Heart left ventricle (tissue), 16 donors: ENCODE measurements at regions not wholly inside any gene's neighbourhood (a gene's known extent, or its start where the extent isn't known, plus 50 kb on each side); places are given as distances from the start of the nearest gene placed in this dataset.

Experiments
- ATAC-seq, 4 donors: fragments of 200-7000 bp; cut with Tn5 transposase; one replicate each; pipeline ENCODE4 v1.9.1; 2020 to 2022; ENCODE audit warnings: moderate library complexity in 4 of 4, mild to moderate bottlenecking in 3 of 4, moderate number of reproducible peaks in 1 of 4
- DNase-seq, 5 donors: peaks; one replicate each; pipeline ENCODE4 v3.0.0-alpha.2; 2020
- H3K27ac ChIP-seq, 12 donors: fragments of 200-600 bp; sonication (generic) in 4 of 12; one replicate each; pipeline versions ENCODE4 v1.5.0 to v1.8.0; 2016 to 2022; ENCODE audit warnings: mild to moderate bottlenecking in 2 of 12
- H3K27me3 ChIP-seq, 9 donors: fragments of 200-600 bp; sonication (generic) in 2 of 9; one replicate each; pipeline versions ENCODE4 v1.5.1 to v1.8.0; 2016 to 2022; ENCODE audit warnings: mild to moderate bottlenecking in 3 of 9
- H3K36me3 ChIP-seq, 9 donors: fragments of 200-600 bp; sonication (generic) in 2 of 9; one replicate each; pipeline versions ENCODE4 v1.5.0 to v1.8.0; 2018 to 2022; ENCODE audit warnings: mild to moderate bottlenecking in 2 of 9
- H3K4me1 ChIP-seq, 12 donors: fragments of 200-600 bp; sonication (generic) in 4 of 12; one replicate each; pipeline versions ENCODE4 v1.5.0 to v1.8.0; 2016 to 2022; ENCODE audit warnings: mild to moderate bottlenecking in 3 of 12
- H3K4me3 ChIP-seq, 12 donors: fragments of 200-600 bp; sonication (generic) in 4 of 12; one replicate each; pipeline versions ENCODE4 v1.5.0 to v1.8.0; 2017 to 2022; ENCODE audit warnings: mild to moderate bottlenecking in 9 of 12, moderate library complexity in 4 of 12
- H3K9me3 ChIP-seq, 12 donors: fragments of 200-600 bp; sonication (generic) in 4 of 12; one replicate each; pipeline versions ENCODE4 v1.5.0 to v1.8.0; 2016 to 2022; ENCODE audit warnings: mild to moderate bottlenecking in 1 of 12
- CTCF ChIP-seq, 12 donors: fragments of 200-600 bp; sonication (generic) in 4 of 12; IDR thresholded peaks; one replicate each; pipeline versions ENCODE4 v1.5.0 to v1.8.0; 2018 to 2022; ENCODE audit warnings: antibody characterized with exemption in 12 of 12, mild to moderate bottlenecking in 5 of 12
- POLR2A ChIP-seq, 2 donors: fragments of 450-650 bp; IDR thresholded peaks; one replicate each; pipeline ENCODE4 v1.6.1; 2017; ENCODE audit warnings: antibody characterized with exemption in 2 of 2, mild to moderate bottlenecking in 2 of 2, moderate library complexity in 2 of 2
- WGBS, 4 donors: extraction: QIAGEN DNeasy Blood & Tissue Kit in 2 of 4; methylation state at CpG; one replicate each; pipeline versions ENCODE4 v1.1.5 to v1.1.7; 2013 to 2018; 5-methylcytosine and 5-hydroxymethylcytosine counted together
- intact Hi-C, 10 donors: fragments of 100-400 bp; cut with DNase I; formaldehyde crosslinking; loops; one replicate each; pipeline versions ENCODE4 v1.11.1 to v1.14.2; 2022
- donor health status: ischemic (EF 13 %, LVEDD 7.1; RV severe dilation, severe dysfunction).
- donor health status: healthy with polysubstance abuse.
- donor health status: DM: no; HTN: yes; CAD: no.
- donor health status: DM: no; HTN: no; CAD: no.
- donor health status: ischemic (EF 25% LVEDD 6.9; RV normal size, moderate dysfunction).
- donor health status: ischemic (EF 25% LVEDD 5.7; RV mildly dilated, moderate dysfunction).
- donor health status: healthy.
- donor health status: DM: yes; HTN: yes; CAD: no.
- donor health status: ischemic (EF 35%, LVEDD 5.7; RV mildly dilated, moderate dysfunction).
- donor health status: nonischemic (EF 11% LVEDD 7.7; RV severe dilation, severe dysfunction).
- donor health status: DM: yes; HTN: yes; CAD: no.
- donor health status: PGD.
- donor health status: ischemic (EF 29% LVEDD 5.4; RV normal size, mild dysfunction).
- donor health status: nonischemic (EF 23%, LVEDD 6.1; RV moderate dilation, normal function).

GRCh38 chr10:3982746-3983442, 197.9 kb upstream of the KLF6 start:
- no peak overlapping the region for H3K27ac ChIP-seq
- no peak for DNase-seq
- peaks cover 0 to 9% (median 4%) of the 10 kb centered on the region in 12 donors for H3K9me3 ChIP-seq
- H3K27me3 ChIP-seq, result no peaks in the 10 kb centered on the region
- intact Hi-C loops, result no loop called here
- no peaks in the 10 kb centered on the region for H3K36me3 ChIP-seq
- TF ChIP-seq POLR2A (IDR thresholded peaks at IDR 0.05) (no peak), CTCF (IDR thresholded peaks at IDR 0.05) (no peak)
- H3K4me3 ChIP-seq, result no peak overlapping the region
- ATAC-seq, result no peak
- H3K4me1 ChIP-seq, result peaks cover 0 to 43% (median 4%) of the 10 kb centered on the region in 12 donors

GRCh38 chr10:3981300-3981699, 196.3 kb upstream of the KLF6 start:
- intact Hi-C loops, result no loop called here
- DNase-seq (no peak), ATAC-seq (no peak)
- TF ChIP-seq POLR2A (IDR thresholded peaks at IDR 0.05) (no peak), CTCF (IDR thresholded peaks at IDR 0.05) (no peak)
- Histone ChIP-seq H3K27me3 (no peaks in the 10 kb centered on the region), H3K27ac (peak overlapping the region in 1 of 12 donors; percentile 82), H3K4me3 (no peak overlapping the region), H3K9me3 (peaks cover 0 to 9% (median 4%) of the 10 kb centered on the region in 12 donors), H3K36me3 (no peaks in the 10 kb centered on the region), H3K4me1 (peaks cover 0 to 44% (median 0%) of the 10 kb centered on the region in 12 donors)
- 89 to 93% (median 93%) methylated on average over 10 of the region's 10 CpGs for WGBS, 4 donors

GRCh38 chr10:3980660-3981059, 195.7 kb upstream of the KLF6 start:
- WGBS, 4 donors, result 75 to 95% (median 88%) methylated on average over 1 of the region's 1 CpG
- H3K36me3 ChIP-seq, result no peaks in the 10 kb centered on the region

GRCh38 chr10:3980144-3980543, 195.1 kb upstream of the KLF6 start:
- no peak for DNase-seq
- peaks cover 0 to 46% (median 0%) of the 10 kb centered on the region in 12 donors for H3K4me1 ChIP-seq
- H3K27me3 ChIP-seq, result no peaks in the 10 kb centered on the region
- TF ChIP-seq POLR2A (IDR thresholded peaks at IDR 0.05) (no peak), CTCF (IDR thresholded peaks at IDR 0.05) (no peak)
- peaks cover 0 to 15% (median 4%) of the 10 kb centered on the region in 12 donors for H3K9me3 ChIP-seq
- no peak overlapping the region for H3K4me3 ChIP-seq
- H3K27ac ChIP-seq, result peak overlapping the region in 1 of 12 donors; percentile 82
- WGBS, 4 donors, result 80 to 90% (median 81%) methylated on average over 4 of the region's 4 CpGs
- H3K36me3 ChIP-seq, result no peaks in the 10 kb centered on the region
- intact Hi-C loops, result no loop called here
- no peak for ATAC-seq

More at GRCh38 chr10:3980660-3981059, 195.7 kb upstream of the KLF6 start:
- intact Hi-C loops, result no loop called here
- no peak for DNase-seq
- TF ChIP-seq CTCF (IDR thresholded peaks at IDR 0.05), result no peak
- no peak for TF ChIP-seq POLR2A (IDR thresholded peaks at IDR 0.05)
- no peak for ATAC-seq
- peak overlapping the region in 1 of 12 donors; percentile 82 for H3K27ac ChIP-seq
- no peak overlapping the region for H3K4me3 ChIP-seq
- peaks cover 0 to 11% (median 4%) of the 10 kb centered on the region in 12 donors for H3K9me3 ChIP-seq
- no peaks in the 10 kb centered on the region for H3K27me3 ChIP-seq
- H3K4me1 ChIP-seq, result peaks cover 0 to 44% (median 0%) of the 10 kb centered on the region in 12 donors
